Activated CD8-positive, alpha-beta memory T cell treated with anti-CD3 and anti-CD28 coated beads, Interleukin-2, amount 50 U/mL, for 4 hours (primary cell): ENCODE measurements at regions not wholly inside any gene's neighbourhood (a gene's known extent, or its start where the extent isn't known, plus 50 kb on each side); places are given as distances from the start of the nearest gene placed in this dataset.

Experiments used
- DNase-seq: peaks from one replicate; pipeline ENCODE4 v3.0.0-alpha.2; 2020

GRCh38 chr3:82508-82907, 114.1 kb upstream of the CHL1 start:
- no peak for DNase-seq

GRCh38 chr3:83096-83495, 113.5 kb upstream of the CHL1 start:
- no peak for DNase-seq

GRCh38 chr3:85180-85579, 111.4 kb upstream of the CHL1 start:
- no peak for DNase-seq

- DNase-seq: no peak
Measured at GRCh38 chr3:88267-88666, 108.3 kb upstream of the CHL1 start.

GRCh38 chr3:93746-94145, 102.8 kb upstream of the CHL1 start:
- no peak for DNase-seq

- DNase-seq: no peak
Measured at GRCh38 chr3:96259-96658, 100.3 kb upstream of the CHL1 start.

GRCh38 chr3:97417-98258, 98.9 kb upstream of the CHL1 start:
- no peak for DNase-seq

GRCh38 chr3:98259-98654, 98.3 kb upstream of the CHL1 start:
- no peak for DNase-seq

GRCh38 chr3:99506-99905, 97.1 kb upstream of the CHL1 start:
- no peak for DNase-seq

- no peak for DNase-seq
Measured at GRCh38 chr3:102484-102883, 94.1 kb upstream of the CHL1 start.

GRCh38 chr3:103991-104390, 92.6 kb upstream of the CHL1 start:
- DNase-seq: no peak

GRCh38 chr3:105585-105984, 91.0 kb upstream of the CHL1 start:
- no peak for DNase-seq

- DNase-seq: no peak
Measured at GRCh38 chr3:106619-107018, 89.9 kb upstream of the CHL1 start.

- no peak for DNase-seq
Measured at GRCh38 chr3:111143-112069, 85.2 kb upstream of the CHL1 start.

GRCh38 chr3:112773-113172, 83.8 kb upstream of the CHL1 start:
- DNase-seq: no peak

GRCh38 chr3:118666-119065, 77.9 kb upstream of the CHL1 start:
- no peak for DNase-seq

- no peak for DNase-seq
Measured at GRCh38 chr3:123341-123740, 73.2 kb upstream of the CHL1 start.

GRCh38 chr3:124557-125179, 71.9 kb upstream of the CHL1 start:
- DNase-seq: no peak

GRCh38 chr3:128515-129172, 67.9 kb upstream of the CHL1 start:
- DNase-seq: no peak

- no peak for DNase-seq
Measured at GRCh38 chr3:131151-131888, 65.2 kb upstream of the CHL1 start.

- no peak for DNase-seq
Measured at GRCh38 chr3:132378-132777, 64.2 kb upstream of the CHL1 start.

- no peak for DNase-seq
Measured at GRCh38 chr3:132904-133303, 63.7 kb upstream of the CHL1 start.
